ENCODE measurements at regions not wholly inside any gene's neighbourhood (a gene's known extent, or its start where the extent isn't known, plus 50 kb on each side); places are given as distances from the start of the nearest gene placed in this dataset.

DNA sequence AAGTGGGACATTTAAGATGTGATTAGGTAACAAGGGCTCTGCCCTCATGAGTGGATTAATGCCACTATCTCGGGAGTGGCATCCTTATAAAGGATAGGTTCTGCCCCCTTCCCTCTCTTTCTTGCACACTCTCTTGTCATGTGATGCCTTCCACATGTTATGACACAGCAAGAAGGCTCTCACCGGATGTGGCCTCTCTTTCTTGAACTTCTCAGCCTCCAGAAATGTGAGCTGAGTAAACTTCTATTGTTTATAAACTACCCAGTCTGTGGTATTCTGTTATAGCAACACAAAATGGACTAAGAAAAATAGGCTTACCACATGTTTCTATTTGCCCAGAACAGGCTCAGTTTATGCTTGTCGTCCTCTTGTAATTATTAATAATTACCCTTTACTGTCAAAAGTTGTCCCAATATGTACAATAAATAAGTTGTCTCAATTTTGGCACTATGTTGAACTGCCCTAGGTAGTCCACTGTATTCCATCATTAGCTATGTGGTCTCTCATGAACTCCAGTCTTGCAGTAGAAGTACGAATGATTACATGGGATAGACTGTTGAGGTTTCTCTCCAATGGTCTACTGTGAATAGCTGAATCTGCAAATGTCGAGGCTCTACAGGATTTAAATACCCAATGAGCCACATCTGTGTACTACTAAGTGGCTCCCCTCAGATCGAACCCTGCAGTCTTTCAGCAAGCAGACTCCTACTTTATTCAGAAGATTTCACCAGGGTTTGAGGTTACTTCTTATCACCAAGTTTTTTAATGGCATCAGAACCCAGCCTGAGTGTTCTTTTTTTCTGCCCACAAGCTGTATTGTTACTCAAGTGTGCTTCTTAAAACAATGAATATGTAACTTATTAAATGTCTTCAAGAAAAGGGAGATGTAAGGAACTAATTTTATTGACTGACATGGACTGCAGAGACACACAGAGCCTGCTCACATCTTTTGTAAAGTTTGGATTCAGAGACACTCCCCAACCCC lies 102.0 kb upstream of the LEF1 start:
- no peak for DNase-seq

DNA sequence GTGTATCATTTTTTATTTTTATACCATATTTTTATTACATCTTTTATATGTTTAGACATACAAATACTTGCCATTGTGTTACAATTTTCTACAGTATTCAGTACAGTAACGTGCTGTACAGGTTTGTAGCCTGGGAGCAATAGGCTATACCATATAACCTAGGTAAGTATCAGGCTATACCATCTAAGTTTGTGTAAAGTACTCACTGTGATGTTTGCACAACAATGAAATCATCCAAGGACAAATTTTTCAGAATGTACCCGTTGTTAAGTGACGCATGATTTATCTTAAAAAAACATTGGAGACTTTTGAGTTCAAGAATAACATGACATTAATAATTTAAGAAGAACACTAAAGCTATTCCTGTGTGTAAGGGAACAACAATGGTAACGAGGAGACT lies 96.0 kb upstream of the LEF1 start:
- no peak for DNase-seq

DNA sequence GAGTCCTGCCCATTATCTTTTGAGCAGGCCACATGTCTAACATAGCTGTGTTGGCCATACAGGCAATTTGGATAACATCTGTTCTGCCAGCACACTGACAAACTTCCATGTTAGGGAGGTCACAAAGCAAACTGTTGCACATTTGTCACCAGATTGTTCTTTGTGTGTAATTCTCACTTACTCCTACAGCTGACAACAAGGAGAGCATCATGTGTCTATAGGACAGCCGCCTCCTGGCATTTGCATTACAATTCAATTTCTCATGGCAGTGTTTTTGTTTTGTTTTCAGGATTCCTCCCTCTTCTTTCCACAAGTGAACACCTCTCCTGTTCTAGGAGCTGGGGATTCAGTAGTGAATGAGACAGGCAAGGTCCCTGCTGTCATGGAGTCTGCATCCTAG lies 94.3 kb upstream of the LEF1 start:
- DNase-seq: no peak

DNA sequence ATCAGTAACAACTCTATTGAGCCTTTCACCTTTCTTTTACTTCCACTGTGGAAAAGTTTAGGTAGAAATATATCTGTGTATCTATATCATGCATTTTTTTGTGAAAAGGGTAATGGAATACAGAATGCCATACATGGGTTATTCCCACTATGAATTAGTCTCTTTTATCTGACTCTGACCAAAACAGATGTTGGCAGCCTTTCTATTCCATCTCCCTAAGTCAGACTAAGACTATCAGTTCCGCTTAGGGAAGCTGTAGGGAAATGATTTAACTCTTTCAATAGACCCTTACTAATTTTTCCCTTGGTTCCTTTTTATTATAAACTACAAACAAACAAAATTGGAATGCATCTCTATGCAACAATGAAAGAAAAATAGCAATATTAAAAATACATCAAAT lies 92.3 kb upstream of the LEF1 start:
- no peak for DNase-seq

DNA sequence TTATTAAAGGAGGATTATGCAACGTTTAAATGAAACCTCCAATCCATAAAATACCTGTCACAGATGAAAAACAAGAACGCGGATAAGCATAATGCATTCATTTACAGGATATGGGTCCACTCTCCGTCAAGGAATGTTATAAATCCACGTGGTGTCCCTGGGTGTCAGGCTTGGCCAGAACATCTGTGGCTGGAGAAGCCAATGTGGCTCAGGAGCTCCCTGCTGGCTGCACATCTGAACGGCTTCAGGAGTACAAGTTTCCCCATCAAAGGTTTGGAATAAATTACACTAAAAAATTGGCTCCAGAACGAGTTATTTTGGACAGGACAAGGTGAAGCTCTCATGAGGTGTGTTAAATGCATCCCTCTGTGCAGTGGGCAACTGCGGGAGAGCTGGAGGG lies 87.8 kb upstream of the LEF1 start:
- DNase-seq: no peak

DNA sequence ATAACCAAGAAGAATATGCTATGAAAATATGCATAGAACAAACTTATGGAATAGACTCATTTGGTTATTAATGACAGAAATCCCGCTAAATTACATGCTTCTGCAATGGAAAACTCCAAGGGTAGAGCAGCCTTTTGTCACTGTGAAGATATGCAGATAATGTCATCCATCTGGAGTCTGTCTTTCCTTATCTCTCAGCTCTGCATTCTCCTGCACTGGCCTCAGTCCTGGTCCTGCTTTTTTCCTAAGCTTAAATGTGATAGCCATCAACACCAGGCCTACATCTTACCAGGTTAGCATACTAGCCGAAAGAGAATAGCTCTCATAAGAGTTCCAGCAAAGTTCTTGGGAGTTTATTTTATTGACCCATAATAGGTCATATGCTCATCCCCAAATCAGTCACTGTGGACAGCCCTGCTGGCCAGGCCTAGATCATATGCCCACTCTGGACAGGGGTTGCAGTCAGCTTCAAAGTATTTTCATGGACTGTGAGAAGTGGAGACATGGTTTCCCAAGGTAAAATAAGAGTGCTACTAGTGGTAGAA lies 86.5 kb upstream of the LEF1 start:
- no peak for DNase-seq

DNA sequence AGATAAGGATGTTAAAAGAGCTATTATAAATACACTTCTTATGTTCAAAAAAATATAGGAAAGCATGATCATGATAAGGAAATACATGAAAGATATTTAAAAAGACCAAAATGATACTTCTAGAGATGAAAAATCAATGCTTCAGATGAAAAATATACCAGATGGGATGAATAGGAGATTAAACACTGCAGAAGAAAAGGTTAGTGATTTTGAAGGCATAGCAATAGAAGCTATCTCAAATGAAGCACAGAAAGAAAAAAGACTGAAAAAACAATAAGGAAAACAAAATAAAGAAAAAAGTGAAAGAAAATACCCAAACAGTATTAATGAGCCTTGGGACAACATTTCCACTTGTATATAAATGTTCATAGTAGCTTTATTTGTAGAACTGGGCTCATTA lies 80.7 kb upstream of the LEF1 start:
- DNase-seq: no peak

DNA sequence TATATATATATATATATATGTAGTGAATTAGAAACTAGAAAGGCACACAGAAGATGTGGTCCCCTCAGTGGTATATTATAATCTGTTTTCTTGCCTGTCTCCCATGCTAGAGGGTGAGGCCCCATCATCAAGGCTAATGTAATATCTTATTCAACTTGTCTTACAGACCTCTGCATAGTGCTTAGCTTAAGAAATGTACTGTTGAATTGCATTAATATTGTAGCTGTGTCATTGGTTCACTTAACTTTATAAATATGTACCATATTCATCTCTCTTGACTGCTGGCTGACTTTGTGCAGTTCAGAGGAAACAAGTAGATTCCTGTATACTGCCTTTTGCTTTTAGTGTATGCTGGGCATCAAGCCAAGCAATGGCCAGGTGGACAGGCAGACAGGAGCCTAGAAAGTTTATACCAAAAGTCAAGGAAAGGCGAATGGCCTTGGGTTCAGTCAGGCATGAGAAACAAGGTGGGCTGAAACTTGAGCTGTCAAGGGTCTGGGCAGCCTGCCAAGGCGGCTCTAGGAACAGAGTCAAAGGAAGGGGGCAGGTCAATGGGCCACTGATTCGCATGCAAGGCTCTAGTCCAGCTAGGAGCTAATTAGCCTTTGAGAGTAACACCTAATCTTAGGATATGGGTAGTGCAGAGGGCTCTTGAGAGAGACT lies 78.8 kb upstream of the LEF1 start:
- no peak for DNase-seq

DNA sequence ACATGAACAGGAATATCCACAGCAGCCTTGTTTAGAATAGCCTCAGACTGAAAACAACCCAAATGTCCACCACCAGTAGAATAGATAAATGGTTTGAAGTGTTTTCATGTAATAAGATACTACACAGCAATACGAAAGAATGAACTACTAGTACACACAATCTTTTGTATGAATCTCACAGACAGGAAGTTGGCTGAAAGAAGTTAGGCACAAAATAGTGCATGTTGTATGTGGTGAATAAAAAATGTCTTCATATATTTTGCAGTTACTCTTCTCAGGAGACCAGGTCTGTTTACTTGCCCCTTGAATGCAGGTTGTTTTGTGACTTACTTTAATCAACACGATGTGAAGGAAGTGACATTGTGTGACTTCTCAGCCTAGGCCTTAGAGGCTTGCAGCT lies 75.9 kb upstream of the LEF1 start:
- no peak for DNase-seq

DNA sequence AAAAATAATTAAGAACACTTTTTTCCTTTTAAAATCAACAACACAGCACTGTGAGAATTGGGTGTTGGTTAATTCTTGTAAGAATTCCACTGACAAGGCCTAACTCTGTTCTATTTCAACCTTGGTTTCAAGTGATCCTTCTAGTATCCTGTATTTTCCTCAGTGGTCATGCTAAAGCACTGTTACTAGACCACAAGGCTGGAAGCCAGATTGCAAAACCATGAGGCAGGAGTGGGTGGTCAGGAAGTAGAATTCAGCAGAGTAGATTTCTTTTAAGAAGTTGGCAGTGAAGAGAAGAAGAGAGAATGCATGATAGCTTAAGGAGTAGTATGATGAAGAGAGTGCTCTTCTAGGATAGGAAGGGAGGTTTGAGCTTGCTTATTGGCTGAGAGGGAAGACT lies 71.6 kb upstream of the LEF1 start:
- no peak for DNase-seq

DNA sequence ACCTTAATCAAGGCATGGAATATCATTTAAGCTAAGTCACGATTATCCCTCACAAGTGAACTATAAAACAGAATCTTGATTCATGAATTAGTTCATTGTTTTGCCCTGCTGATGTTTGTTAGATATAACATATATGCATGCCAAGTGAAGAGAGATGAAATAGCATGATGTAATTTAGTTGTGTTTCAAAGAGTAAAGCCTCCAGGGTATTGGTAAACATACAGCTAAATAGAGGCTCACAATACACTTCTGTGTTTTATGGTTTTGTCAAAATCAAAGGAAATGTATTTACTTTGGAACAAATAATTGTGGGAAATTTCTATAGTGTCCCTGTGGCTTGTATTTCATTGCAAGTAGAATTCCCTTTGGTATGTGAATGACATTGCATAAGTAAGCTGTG lies 69.0 kb upstream of the LEF1 start:
- no peak for DNase-seq

DNA sequence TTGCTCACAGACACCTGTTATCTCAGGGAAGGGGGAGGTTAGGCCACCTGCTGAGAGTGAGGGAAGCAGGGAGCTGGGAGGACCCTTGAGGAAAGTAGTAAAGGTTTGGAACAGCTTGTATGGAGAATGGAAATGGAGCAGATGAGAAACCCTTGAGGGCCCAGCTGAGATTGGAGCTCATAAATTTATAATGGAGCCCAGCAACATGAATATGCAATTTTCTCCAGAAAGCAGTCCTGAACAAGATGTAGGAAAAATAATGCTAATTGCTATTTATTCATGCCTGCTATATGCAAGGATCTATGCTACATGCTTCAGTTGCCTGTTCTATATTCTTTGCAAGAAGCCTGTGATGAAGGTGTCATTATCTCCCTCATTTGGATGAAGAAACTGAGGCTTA lies 67.5 kb upstream of the LEF1 start:
- DNase-seq: no peak

DNA sequence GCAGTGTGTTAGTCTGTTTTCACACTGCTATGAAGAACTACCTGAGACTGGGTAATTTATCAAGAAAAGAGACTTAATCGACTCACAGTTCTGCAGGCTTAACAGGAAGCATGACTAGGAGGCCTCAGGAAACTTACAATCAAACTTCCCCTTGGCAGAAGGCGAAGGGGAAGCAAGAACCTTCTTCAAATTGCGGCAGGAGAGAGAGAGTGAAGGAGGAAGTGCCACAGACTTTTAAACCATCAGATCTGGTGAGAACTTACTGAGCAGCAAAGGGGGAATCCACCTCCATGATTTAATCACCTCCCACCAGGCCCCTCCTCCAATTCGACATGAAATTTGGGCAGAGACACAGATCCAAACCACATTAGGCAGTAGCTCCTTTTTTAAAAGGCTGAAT lies 59.2 kb upstream of the LEF1 start:
- no peak for DNase-seq

DNA sequence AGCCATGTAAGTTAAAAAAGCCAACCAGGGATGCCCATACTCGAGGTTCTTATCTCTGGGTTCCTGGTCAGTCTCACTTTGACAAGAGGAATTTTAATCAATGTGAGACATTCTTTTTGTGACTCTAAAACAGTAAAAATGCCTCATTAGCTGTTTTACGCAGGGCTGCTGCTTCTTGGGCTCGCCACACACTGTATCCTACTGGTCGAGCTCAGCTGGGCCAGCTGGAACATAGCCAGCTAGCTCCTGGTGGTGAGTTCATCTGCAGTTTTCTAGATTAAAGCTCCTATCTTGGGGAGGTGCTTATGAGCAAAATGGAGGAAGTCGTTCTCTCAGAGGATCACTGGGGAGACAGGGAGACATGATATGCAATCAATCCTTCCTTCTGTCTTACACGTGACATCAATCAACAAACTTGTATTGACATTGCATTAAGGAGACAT lies 55.9 kb upstream of the LEF1 start:
- DNase-seq: no peak

DNA sequence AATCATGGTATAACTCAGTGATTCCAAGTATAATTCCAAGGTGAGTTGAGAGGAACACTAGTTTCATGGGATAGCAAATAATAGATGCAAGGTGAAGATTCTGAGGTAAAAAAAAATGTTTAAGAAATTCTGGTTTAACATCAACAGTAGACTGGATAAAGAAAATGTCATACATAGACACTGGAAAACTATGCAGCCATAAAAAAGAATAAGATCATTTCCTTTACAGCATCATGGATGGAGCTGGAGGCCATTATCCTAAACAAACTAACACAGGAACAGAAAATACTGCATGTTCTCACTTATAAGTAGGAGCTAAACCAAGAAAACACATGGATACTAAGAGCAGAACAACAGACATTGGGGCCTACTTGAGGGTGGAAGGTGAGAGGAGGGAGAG lies 54.6 kb upstream of the LEF1 start:
- DNase-seq: no peak

DNA sequence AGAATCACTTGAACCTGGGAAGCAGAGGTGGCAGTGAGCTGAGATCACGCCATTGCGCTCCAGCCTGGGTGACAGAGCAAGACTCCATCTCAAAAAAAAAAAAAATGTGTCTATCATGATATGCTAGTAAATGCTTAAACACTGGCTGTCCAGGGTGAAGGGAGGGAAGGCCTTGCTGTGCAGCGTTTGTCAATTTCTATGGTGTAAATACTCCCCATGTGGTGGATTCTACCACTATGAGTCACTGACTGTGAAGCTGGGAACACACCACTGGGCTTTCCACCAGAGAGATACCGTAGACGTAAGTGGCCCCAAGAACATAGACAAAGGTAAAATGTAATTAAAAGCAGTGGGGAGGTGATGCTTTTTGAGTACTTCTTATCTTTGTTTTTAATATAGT lies 51.3 kb upstream of the LEF1 start:
- no peak for DNase-seq

Data from stimulated activated CD4-positive, alpha-beta T cell treated with anti-CD3 and anti-CD28 coated beads, Interleukin-4, amount 100 ng/mL, for 4 hours (primary cell).